ENCODE measurements at regions not wholly inside any gene's neighbourhood (a gene's known extent, or its start where the extent isn't known, plus 50 kb on each side); places are given as distances from the start of the nearest gene placed in this dataset.

- DNase-seq (ENCODE audit: low spot score), result no peak
These were observed 185.0 kb upstream of the TOPAZ1 start for GRCh38 chr3:44056446-44057240.

- DNase-seq (ENCODE audit: low spot score), result no peak
These were observed 183.4 kb upstream of the TOPAZ1 start for GRCh38 chr3:44058022-44058867.

GRCh38 chr3:44058868-44059203 is 182.8 kb upstream of the TOPAZ1 start:
- DNase-seq (ENCODE audit: low spot score), result no peak

- DNase-seq (ENCODE audit: low spot score), result no peak
These were observed 181.5 kb upstream of the TOPAZ1 start for GRCh38 chr3:44060164-44060563.

GRCh38 chr3:44061268-44061667 is 180.4 kb upstream of the TOPAZ1 start:
- no peak for DNase-seq (ENCODE audit: low spot score)

DNA sequence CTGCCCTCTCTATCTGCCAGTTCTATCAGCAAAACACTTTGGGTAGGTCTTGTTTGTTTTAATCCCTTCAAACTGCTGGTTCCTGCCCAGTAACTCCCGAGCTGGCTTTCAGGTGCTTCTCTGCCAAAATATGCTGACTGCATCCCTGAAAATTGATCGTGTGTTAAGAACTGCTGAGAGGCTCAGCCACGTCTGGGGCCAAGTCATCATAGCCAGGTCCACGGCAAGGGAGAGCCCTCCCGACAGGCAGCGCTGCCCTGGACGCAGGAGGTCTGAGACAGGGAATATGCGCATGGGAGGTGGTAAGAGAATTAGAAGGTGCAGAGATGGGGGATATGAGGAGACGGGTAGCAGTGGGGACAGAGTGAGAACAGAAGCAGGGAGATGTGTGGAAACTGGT is 179.7 kb upstream of the TOPAZ1 start:
- DNase-seq (ENCODE audit: low spot score), result no peak

DNA sequence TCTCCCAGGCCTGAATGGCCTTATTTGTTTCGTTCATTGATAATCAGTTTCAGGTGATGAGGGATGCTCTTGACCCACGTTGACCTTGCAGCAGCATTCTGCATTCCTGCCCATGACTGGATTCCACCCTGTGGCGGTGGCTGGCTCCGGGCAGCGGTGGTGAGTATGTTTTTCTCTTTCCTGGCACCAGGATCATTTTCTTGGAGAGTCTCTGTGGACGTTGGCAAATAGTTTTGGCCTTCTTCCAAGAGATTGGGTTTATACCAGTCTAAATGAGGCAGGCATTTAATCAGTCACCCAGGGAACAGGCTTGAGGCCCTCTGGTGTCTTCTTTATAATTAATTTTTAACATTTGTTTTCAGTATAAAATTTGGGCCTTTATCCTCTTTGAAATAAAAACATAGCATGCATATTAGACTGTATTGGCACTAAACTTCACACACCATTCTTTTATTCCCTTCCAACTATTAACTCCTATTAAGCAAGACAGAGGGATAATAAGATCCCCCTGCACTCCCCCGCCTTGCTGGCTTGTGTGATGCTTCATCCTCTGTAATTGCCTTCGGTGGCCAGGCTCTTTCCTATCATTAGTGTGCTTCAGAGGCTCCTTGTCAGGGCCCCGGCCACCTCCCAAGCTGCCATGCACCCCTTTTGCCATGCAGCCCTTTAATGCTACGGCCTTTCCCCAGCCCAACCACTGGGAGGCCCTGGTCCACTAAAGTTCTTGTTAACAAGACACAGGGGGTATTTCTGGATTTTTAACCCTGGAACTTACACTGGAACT is 176.2 kb upstream of the TOPAZ1 start:
- no peak for DNase-seq (ENCODE audit: low spot score)

DNA sequence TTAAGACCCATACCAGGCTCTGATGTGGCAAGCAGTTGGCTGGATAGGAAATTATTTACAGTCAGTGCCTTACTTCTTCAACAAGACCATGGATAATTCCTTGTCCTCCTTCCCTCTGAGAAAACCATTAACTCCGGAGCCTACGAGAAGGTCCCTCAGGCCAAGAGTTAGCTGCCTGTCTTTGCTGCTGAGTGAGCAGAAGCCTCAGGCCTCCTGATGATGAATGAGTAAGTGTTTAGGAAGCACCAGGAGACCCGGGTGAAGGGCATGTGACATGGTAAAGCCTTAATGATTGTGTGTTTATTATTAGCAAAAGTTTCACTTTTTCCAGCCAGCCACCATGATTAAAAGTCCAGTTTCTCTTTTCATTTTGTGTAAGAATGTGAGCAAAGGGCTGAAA is 174.9 kb upstream of the TOPAZ1 start:
- no peak for DNase-seq (ENCODE audit: low spot score)

GRCh38 chr3:44067431-44067830 is 174.3 kb upstream of the TOPAZ1 start:
- DNase-seq (ENCODE audit: low spot score), result no peak

- DNase-seq (ENCODE audit: low spot score), result no peak
These were observed 172.9 kb upstream of the TOPAZ1 start for GRCh38 chr3:44068753-44069152.

GRCh38 chr3:44069276-44069675 is 172.4 kb upstream of the TOPAZ1 start:
- DNase-seq (ENCODE audit: low spot score), result no peak

DNA sequence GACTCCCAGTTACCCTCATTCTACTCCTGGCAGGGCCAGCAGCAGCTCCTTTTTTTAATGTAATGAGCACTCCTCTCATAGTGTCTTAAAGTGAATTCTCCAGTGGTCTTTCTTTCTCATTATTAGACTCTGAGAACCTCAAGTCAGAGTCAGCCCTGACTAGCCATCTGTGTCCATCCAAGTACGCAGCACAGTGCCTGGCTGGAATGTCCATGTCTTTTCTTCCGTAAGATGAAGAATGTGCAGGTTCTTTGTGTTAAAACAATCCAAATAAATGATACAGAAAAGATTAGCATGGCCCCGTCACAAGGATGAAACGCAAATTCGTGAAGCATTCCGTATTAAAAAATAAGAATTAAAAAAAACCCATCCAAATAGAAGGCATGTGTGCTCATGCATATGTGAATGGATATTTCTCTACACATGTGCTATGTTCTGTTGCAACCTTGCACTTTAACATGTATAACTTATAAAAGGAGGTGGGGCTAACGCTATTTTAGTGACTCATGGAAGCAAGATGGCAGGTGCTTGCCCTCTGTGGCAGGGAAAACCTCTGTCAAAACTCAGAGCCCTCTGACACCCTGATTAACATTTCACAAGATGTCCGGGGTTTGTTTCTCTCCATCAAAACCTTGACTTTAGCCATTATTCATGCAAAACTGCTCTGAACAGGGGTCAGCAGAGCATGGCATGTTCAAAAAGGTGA is 170.7 kb upstream of the TOPAZ1 start:
- DNase-seq (ENCODE audit: low spot score), result no peak

DNA sequence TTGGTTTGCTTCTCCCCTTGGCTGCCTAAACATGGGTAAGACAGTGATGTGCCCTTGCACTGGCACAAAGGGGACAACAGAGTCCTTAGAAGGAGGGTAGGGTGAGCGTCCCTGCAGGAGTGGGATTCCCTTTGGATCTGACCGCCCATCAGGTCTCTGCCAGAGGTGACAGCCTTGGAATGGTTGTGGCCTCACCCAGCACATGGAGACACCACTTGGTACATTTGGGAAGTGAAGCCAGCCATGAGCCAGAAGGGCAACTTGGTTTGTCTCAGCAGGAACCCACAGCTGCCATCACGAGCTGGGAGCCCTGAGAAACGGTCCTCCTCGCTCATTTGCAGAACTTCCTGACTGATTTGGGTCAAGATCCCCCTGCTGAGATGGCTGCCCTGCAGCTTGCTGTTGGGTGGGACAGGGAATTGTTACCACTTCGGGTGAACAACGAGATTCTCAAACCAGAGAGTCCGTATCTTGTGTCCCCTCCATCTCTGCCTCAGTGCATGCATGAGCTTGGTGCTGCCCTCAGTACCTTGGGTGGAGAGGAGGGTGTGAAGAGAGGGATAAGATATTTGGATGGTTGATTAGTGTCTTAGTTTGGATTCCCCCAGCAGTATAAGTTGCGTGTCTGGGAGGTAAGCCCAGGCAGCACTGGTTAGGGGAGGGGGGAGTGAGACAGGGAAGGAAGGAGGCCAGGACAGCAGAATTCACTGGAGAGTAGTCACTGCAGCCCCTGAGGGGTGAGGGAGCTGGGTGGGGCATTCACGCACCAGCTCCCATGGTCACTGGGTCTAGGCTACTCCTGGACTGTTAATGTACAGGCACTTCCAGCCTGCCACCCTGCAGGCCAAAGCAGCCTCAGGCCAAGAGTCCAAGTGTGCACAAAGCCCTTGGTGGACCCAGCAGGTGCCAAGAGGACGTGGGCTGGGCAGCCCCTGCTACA is 168.8 kb upstream of the TOPAZ1 start:
- DNase-seq (ENCODE audit: low spot score), result no peak

GRCh38 chr3:44074181-44074580 is 167.5 kb upstream of the TOPAZ1 start:
- no peak for DNase-seq (ENCODE audit: low spot score)

DNA sequence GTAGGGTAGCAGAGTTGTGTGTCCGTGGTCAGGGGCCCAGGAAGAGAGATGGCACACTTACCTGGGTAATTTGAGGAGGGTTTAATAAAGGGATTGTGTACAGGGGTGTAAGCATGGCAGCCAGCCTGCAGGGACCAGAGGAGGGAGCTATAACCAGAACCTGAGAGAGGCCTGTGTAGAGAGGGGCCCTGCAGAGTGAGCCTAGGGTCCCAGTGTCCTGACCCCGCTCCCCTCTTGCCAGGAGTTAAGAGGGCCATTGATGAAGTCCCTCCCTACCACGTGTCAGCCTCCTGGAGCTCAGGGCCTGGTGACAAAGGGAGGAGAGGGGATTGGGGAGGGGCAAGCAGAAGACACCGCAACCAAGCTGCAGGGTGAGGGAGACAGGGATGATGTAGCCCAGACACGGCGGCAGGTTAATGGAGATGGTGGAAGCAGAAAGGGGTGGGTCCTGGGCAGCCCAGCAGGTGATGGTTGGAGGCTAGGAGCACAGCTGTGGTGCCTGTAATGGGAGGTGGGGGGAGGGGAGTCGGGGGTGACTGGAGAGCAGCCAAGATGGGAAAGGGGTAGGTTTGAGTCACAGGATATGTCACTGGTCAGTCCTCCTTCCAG is 165.4 kb upstream of the TOPAZ1 start:
- DNase-seq (ENCODE audit: low spot score), result no peak

DNA sequence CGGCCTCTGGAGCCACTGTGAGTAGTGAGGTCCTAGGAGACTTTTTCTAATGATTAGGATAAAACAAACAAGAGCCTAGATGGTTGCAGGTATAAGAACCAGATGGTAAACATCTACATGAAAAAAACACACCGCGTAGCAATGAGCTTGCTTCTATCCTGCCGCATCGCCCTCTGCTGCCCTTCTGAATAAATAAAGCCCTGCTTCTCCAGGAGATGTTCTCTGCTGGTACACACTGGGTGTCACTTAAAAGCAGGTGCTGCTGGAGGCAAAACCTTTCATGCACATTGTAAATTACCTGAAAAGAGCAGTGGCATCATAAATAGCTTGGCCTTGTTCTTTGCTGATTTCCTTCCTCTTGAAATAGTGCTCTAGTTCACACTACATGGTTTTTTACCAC is 164.4 kb upstream of the TOPAZ1 start:
- DNase-seq (ENCODE audit: low spot score), result no peak

DNA sequence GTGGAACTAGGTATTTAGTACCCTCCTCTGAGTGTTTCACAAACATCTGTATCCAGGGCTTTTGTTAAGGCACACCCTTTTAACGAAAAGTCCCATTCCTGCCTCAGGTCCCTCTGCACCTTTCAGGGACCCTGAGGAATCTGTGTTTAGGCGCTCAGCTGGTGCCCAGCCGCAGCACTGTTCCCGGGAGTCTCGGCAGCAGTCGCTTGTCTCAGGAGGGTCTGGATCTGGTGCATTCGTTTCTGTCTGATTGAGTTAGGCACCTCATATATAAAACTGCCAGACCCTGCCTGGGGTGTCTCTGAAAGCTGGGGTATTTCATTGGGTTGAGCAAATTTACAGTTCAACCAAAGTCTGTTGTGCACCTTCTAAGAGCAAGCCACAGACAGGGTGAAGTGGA is 162.8 kb upstream of the TOPAZ1 start:
- no peak for DNase-seq (ENCODE audit: low spot score)

DNA sequence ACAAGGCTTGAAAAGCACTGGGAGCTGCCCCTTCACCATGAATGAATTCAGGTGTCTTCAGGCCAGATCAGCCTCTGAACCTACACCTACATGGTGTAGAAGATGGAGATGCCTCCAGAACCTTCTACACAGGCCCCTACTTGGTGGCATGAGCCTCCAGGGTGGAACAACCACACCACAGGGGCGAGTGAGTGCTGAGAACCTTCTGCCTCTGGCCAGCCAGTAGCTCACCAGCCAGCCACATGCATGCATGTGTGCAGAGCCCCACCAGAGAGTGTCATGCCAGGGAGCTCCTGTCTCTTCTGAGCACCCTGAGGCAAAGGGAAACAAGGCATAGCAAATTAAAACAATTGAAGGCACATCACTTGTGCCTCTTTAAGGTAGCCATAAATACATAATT is 161.8 kb upstream of the TOPAZ1 start:
- no peak for DNase-seq (ENCODE audit: low spot score)

DNA sequence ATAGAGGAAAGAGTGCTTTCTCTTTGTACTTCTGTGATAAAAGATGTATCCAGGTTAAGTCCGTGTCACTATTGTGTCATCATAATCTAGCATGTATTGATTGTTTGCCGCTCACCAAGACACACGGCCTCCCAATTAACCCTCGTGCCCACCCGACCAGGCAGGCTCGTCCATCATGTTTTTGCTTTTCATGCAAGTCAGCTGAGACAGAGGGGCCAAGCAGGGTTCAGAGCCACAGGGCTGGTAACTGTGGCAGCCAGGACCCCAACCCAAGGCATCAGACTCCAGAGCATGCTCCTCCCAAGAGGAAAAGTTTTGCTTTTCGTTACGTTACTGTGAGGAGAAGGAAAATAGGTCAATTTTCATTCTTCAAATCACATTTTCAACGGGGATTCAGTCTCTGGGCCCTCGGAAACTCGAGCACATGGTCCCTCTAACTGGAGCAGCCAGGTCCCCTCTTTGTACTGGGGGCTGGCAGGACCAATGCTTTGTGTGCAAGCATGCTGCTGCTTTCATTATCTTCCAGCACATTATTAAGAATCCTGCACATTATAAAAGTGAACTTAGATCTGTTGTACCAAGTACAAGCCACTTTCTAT is 161.1 kb upstream of the TOPAZ1 start:
- no peak for DNase-seq (ENCODE audit: low spot score)

- no peak for DNase-seq (ENCODE audit: low spot score)
These were observed 151.7 kb upstream of the TOPAZ1 start for GRCh38 chr3:44090036-44090435.
